CD4-positive, alpha-beta T cell treated with Interleukin-15 for 1 hour (primary cell): ENCODE measurements at regions not wholly inside any gene's neighbourhood (a gene's known extent, or its start where the extent isn't known, plus 50 kb on each side); places are given as distances from the start of the nearest gene placed in this dataset.

Source experiments
- DNase-seq: peaks from one replicate; pipeline ENCODE4 v3.0.0-alpha.2; 2020

- no peak for DNase-seq
Measured at GRCh38 chr2:196544906-196545433, 94.5 kb upstream of the CCDC150 start.

DNA sequence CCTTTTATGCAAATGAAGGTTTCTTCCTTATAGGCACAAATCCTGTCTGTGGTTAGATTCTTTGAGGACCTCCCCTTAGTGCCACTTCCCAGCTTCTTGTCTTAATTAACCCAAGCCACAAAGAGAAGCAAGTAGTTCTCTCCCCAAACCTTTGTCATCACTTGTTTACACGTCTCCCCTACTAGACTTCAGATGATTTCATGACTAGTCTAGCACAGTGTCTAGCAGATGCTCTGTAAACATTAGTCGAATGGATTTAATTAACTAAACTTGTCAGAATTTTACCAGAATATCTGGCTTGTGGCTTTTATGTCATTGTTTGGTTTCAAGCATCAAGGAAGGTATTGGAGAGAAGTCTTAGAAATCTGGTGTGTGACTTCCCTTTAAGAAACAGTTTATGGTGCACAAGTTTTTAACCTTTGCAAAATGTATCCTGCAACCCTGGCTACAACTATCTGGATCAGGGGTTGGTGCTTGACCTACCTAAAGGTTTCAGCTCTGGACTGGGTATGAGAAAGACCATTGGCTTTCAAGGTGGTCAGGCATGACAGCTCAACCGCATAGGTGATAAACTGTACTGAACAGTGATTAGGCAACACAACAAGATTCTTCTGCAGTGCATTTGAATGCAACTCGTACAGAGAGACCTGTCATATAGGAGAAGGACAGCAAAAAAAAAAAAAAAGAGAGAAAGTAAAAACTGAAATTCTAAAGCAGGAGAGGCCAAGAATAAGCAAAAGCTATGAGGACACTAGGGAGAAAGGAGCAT, 93.2 kb upstream of the CCDC150 start:
- no peak for DNase-seq

GRCh38 chr2:196549052-196549451, 90.5 kb upstream of the CCDC150 start:
- DNase-seq = no peak

- no peak for DNase-seq
Measured at GRCh38 chr2:196551014-196551413, 88.5 kb upstream of the CCDC150 start.

GRCh38 chr2:196555161-196555560, 84.4 kb upstream of the CCDC150 start:
- DNase-seq = no peak

- DNase-seq = no peak
Measured at GRCh38 chr2:196555726-196556125, 83.8 kb upstream of the CCDC150 start.

GRCh38 chr2:196558497-196558896, 81.0 kb upstream of the CCDC150 start:
- no peak for DNase-seq

DNA sequence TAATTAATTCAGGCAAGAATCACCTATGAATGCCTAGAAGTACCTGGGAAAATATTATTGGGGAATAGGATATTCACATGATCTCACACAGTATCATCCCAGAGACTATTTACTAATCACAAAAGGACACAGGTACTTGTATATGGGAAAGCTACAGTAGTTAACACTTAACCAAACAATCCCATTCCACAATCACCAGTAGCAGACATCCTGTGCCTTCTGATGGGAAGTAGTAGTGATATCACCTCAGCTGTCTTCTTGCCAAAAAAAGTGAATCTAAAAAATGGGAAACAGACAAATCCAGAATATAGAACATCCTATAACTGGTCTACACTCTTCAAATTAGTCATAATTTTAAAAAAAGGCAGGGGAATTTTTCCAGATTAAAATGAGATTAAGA, 75.6 kb upstream of the CCDC150 start:
- DNase-seq = no peak

DNA sequence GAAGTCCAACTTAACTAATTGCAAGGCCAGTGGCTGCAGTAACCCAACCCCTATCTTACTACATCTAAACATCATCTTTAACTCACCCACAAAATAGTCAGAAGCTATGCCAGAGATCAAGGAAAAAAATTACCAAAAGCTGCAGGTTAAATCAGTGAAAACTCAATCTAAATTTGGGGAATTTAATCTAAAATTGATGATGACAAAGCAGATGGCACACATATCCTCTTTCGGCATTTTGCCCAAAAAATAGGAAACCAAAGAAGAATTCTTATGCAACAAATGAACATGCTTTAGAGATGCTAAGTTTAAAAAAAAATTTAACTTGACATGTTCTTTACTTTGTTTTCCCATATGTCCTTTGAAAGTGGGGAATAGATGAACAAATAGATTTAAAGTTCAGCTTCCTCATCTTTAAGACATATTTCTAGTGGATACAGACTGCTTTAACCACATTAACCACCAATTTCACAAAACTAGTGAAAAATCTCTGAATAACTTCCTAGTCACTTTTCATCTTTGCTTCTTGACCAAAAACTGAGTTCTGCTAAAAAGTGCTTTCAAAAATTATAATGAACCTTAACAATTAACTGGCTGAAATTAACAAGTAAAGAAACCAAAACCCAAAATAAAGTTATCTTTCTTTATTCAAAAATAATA, 74.3 kb upstream of the CCDC150 start:
- no peak for DNase-seq

DNA sequence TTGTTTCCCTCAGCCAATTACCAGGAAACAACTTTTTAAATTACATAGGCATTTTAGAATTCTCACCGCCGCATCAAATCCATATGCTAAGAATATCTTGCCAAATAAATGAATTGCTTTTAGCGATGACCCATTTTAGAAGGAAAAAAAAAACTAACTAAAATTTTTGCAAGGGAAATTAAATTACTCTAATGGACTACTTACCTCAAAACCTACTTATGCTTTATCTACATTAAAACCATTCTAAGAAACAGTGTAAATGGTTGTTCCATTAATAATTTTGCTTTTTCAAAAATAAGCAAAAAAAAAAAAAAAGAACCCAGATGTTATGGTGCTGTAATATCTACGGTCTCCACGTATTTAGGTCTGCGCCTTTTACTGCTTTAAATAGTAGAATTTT, 73.5 kb upstream of the CCDC150 start:
- no peak for DNase-seq

- no peak for DNase-seq
Measured at GRCh38 chr2:196566961-196567666, 72.4 kb upstream of the CCDC150 start.

GRCh38 chr2:196568506-196568905, 71.0 kb upstream of the CCDC150 start:
- no peak for DNase-seq

- no peak for DNase-seq
Measured at GRCh38 chr2:196584903-196585302, 54.6 kb upstream of the CCDC150 start.

DNA sequence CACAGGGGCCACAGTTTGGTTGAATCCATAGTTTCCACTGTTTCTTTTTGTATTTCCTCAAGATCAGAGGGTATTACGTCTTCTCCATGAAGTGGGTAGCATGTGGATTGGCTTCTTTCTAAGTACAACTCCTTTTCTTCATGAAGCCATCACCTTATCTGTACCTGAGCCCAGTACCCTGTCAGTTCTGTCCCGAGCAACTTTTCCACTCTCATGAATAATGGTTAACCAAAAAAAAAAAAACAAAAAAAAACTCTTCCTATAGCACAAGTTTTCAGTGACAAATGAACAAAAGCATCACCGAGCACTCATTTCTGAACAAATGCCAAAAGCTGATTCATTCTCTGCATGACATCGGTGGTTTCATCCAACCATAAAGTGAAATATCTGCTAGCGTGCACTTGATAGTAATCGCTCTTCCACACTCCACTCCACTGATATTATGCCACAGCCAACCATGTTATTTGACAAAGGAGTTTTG, 53.0 kb upstream of the CCDC150 start:
- DNase-seq = no peak

DNA sequence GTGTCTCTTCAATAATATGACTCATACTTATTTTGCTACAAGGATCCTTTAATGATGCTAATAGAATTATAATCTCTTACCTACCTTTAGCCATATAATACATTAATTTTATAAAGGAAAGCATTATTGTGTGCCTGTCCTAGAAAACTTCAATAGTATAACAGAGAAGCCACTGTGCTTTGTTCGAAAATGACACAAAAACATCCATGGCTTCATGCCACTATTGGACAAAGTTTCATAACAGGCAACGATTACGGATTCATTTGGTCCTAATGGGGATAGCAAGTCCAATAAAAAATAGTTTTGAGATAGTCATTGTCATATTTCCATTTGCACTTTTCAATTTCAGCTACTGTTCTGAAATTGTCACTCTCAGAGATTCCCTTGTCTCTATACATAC, 52.5 kb upstream of the CCDC150 start:
- no peak for DNase-seq

DNA sequence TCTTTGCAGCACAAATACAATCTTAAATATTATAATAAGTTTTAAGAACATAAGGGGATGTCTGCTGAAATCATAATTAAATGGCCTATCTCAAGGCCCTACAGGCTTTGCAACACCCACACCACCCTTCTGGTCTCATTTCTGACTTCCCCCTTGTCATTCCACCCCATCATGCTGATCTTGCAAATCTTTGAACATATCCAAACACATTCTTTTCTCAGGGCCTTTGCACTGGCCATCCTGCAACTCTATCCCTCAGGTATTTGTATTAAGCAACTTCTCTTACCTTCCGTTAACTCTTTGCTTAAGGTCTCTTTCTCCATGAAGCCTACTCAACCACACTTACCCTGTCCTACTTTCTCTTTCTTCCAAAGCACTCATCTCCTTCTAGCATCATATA, 51.8 kb upstream of the CCDC150 start:
- no peak for DNase-seq

GRCh38 chr2:196589419-196589818, 50.1 kb upstream of the CCDC150 start:
- no peak for DNase-seq
